ENCODE measurements at regions not wholly inside any gene's neighbourhood (a gene's known extent, or its start where the extent isn't known, plus 50 kb on each side); places are given as distances from the start of the nearest gene placed in this dataset.

DNA sequence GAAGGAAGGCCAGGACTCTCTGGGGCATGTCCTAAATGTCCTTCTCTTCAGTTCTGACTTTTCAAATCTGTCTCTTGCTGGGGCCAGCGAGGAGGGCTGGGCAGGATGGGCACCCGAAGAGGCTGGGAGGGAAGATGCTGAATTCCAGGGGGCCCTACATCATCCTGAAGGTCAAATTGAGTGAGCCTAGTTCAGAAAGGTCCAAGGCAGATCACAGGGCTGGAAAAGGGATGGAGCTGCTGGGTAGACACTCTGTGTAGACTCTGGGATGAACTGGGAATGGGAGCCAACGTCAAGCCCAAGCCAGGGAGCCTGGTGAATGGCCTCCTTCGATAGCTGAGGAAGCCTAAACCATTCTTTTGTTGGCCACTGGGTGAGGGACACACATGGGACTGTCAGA is 133.1 kb downstream of the MYCN start (continued):
- TF ChIP-seq, protein P1, sequence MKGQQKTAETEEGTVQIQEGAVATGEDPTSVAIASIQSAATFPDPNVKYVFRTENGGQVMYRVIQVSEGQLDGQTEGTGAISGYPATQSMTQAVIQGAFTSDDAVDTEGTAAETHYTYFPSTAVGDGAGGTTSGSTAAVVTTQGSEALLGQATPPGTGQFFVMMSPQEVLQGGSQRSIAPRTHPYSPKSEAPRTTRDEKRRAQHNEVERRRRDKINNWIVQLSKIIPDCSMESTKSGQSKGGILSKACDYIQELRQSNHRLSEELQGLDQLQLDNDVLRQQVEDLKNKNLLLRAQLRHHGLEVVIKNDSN (IDR thresholded peaks at IDR 0.05; ENCODE audit: borderline replicate concordance, low read depth), result no peak
- no peak for TF ChIP-seq RFX5 (IDR thresholded peaks at IDR 0.05; ENCODE audit: low read length)
- TF ChIP-seq, protein P2, sequence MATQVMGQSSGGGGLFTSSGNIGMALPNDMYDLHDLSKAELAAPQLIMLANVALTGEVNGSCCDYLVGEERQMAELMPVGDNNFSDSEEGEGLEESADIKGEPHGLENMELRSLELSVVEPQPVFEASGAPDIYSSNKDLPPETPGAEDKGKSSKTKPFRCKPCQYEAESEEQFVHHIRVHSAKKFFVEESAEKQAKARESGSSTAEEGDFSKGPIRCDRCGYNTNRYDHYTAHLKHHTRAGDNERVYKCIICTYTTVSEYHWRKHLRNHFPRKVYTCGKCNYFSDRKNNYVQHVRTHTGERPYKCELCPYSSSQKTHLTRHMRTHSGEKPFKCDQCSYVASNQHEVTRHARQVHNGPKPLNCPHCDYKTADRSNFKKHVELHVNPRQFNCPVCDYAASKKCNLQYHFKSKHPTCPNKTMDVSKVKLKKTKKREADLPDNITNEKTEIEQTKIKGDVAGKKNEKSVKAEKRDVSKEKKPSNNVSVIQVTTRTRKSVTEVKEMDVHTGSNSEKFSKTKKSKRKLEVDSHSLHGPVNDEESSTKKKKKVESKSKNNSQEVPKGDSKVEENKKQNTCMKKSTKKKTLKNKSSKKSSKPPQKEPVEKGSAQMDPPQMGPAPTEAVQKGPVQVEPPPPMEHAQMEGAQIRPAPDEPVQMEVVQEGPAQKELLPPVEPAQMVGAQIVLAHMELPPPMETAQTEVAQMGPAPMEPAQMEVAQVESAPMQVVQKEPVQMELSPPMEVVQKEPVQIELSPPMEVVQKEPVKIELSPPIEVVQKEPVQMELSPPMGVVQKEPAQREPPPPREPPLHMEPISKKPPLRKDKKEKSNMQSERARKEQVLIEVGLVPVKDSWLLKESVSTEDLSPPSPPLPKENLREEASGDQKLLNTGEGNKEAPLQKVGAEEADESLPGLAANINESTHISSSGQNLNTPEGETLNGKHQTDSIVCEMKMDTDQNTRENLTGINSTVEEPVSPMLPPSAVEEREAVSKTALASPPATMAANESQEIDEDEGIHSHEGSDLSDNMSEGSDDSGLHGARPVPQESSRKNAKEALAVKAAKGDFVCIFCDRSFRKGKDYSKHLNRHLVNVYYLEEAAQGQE (IDR thresholded peaks at IDR 0.05; ENCODE audit: low read depth, low read length), result no peak
- TF ChIP-seq FOXJ3 (CRISPR knock-in tag; IDR thresholded peaks at IDR 0.05), result no peak
- TF ChIP-seq RCOR1 (IDR thresholded peaks at IDR 0.05; ENCODE audit: low read length), result no peak

DNA sequence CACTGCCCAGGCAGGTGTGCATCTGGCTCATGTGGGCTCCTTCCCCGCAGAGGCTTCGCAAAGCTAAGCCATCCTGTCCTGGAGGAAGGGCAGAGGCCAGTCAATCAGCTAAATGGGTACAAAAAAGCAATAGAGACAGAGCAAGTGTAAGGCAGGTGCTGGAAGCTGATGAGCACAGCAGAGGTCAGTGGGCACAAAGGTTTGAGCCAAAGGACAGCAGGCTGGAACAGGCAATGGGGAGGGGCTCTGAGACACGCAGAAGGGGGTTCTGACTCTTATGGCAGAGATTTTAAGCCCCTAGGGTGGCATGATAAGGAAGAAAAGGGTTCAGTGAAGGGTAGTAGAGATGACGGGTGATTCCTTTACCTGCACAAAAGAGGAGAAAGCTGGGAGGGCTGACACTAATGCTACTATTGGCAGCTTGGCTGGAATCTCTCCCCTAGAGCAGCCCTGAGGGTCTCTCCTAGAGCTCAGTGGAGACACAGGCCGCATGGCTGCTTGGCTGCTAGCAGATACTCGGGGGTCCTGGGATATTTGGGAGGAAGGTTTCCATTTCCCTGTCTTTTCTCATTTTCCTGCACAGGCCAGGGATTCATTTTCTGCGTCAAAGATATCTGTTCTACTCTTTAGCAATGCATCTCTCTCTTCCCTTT is 132.4 kb downstream of the MYCN start:
- Histone ChIP-seq H3F3A (replicated peaks; ENCODE audit: insufficient read depth) (no peaks in the 10 kb centered on the region), H3K9ac (no peak overlapping the region), H3K4me3 (ENCODE audit: low read depth in 2 of 2, low read length in 1 of 2) (no peak overlapping the region), H3K27ac (ENCODE audit: low read depth in 2 of 2, low read length in 1 of 2) (no peak overlapping the region), H3K79me2 (ENCODE audit: insufficient read depth) (no peaks in the 10 kb centered on the region), H3K4me1 (ENCODE audit: control insufficient read depth in 1 of 2, insufficient read depth in 2 of 2, low read depth in 1 of 2, low read length in 1 of 2) (peaks cover 0 to 17% of the 10 kb centered on the region in 2 experiments; a peak in 1 of 4 replicates), H3K36me3 (replicated peaks in 1 of 2; ENCODE audit: control insufficient read depth in 1 of 2, insufficient read depth in 2 of 2, low read length in 1 of 2) (no peaks in the 10 kb centered on the region), H3K9me3 (no peaks in the 10 kb centered on the region), H2AFZ (ENCODE audit: low read depth) (no peak overlapping the region), H3K9me2 (no peaks in the 10 kb centered on the region), H4K20me1 (ENCODE audit: insufficient read depth) (no peaks in the 10 kb centered on the region), H3K27me3 (ENCODE audit: insufficient read depth) (no peaks in the 10 kb centered on the region), H3K4me2 (no peak overlapping the region)
- ChIA-PET CTCF (interaction anchor here (0.6 to 1.0 kb wide), 4 partner anchors 133 to 444 kb away, joined by 3 to 4 read pairs (median 3); no protein-coding TSS in a partner anchor), POLR2A (no interaction called here)
- TF ChIP-seq TAF1 (IDR thresholded peaks at IDR 0.05; ENCODE audit: borderline replicate concordance, low read depth, low read length) (no peak), RAD21 (IDR thresholded peaks at IDR 0.05; ENCODE audit: low read length) (peak; percentile 41)
- DNase-seq, result no peak
- 27% methylated on average over 7 of the region's 7 CpGs for WGBS (ENCODE audit: low lambda C conversion rate)

DNA sequence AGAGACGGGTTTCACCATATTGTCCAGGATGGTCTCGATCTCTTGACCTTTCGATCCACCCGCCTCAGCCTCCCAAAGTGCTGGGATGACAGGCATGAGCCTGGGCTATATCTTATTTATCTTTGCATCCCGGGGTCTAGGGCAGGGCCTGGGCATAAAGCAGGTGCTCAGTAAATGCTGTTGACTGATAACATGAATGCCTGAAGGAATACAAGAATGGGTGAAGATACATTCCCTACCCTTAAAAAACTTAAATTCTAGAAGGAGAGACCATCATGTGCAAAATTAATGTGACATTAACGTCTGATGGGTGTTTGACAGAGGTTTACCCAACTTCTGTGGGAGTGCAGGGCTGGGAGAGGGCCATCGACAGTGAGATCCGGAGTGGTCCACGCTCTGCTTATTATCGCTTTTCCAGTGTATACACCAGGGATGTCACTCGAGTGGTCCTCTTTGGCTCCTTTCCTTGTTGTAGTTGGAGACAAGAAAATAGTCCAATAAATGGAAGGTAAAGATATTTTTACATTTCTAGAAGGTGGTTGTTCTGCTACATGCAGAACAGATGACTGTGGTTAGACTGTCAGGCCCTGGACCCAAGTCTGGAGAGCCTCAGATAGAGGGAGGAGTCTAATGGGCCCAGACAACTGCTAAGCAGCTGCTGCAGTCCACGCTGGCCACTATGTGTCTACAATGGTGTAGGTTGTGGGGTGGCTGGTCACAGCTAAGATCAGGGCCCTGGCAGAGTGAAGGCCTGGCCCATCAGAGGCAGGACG is 131.7 kb downstream of the MYCN start:
- H3K4me1 ChIP-seq (ENCODE audit: control insufficient read depth in 1 of 2, insufficient read depth in 2 of 2, low read depth in 1 of 2, low read length in 1 of 2), result peaks cover 0 to 13% of the 10 kb centered on the region in 2 experiments; a peak in 1 of 4 replicates
- no peaks in the 10 kb centered on the region for H3K9me2 ChIP-seq
- H3K4me3 ChIP-seq (ENCODE audit: low read depth in 2 of 2, low read length in 1 of 2), result no peak overlapping the region
- no peak overlapping the region for H3K27ac ChIP-seq (ENCODE audit: low read depth in 2 of 2, low read length in 1 of 2)
- no peaks in the 10 kb centered on the region for H4K20me1 ChIP-seq (ENCODE audit: insufficient read depth)
- no peaks in the 10 kb centered on the region for H3K9me3 ChIP-seq
- H3K79me2 ChIP-seq (ENCODE audit: insufficient read depth), result no peaks in the 10 kb centered on the region
- H3F3A ChIP-seq (replicated peaks; ENCODE audit: insufficient read depth), result no peaks in the 10 kb centered on the region
- no peak overlapping the region for H3K4me2 ChIP-seq
- POLR2A ChIA-PET, result no interaction called here
- no peak for DNase-seq
- no peak overlapping the region for H3K9ac ChIP-seq
- CTCF ChIA-PET, result interaction anchor here (0.7 to 1.0 kb wide), 2 partner anchors 132 to 245 kb away, joined by 3 read pairs; no protein-coding TSS in a partner anchor
- H3K27me3 ChIP-seq (ENCODE audit: insufficient read depth), result no peaks in the 10 kb centered on the region
- H3K36me3 ChIP-seq (replicated peaks in 1 of 2; ENCODE audit: control insufficient read depth in 1 of 2, insufficient read depth in 2 of 2, low read length in 1 of 2), result no peaks in the 10 kb centered on the region
- 43% methylated on average over 13 of the region's 13 CpGs for WGBS (ENCODE audit: low lambda C conversion rate)
- no peak overlapping the region for H2AFZ ChIP-seq (ENCODE audit: low read depth)
- TF ChIP-seq, protein P1 (IDR thresholded peaks at IDR 0.05; ENCODE audit: borderline replicate concordance, low read depth), result no peak
- TF ChIP-seq GABPA (IDR thresholded peaks at IDR 0.05; ENCODE audit: low read depth) (no peak), MXI1 (IDR thresholded peaks at IDR 0.05; ENCODE audit: low read depth, low read length) (no peak), SMC3 (IDR thresholded peaks at IDR 0.05; ENCODE audit: low read depth, low read length) (no peak), YY1 (IDR thresholded peaks at IDR 0.05; ENCODE audit: low read depth) (no peak), GATA2 (CRISPR knock-in tag; IDR thresholded peaks at IDR 0.05) (no peak), EZH2phosphoT487 (IDR thresholded peaks at IDR 0.05; ENCODE audit: borderline replicate concordance, low read depth) (no peak), NRF1 (IDR thresholded peaks at IDR 0.05; ENCODE audit: low read depth, low read length) (no peak), MEF2A (IDR thresholded peaks at IDR 0.05; ENCODE audit: borderline replicate concordance, low read depth) (no peak), JUND (IDR thresholded peaks at IDR 0.05) (no peak), RFX5 (IDR thresholded peaks at IDR 0.05; ENCODE audit: low read length) (no peak), SIN3A (IDR thresholded peaks at IDR 0.05; ENCODE audit: borderline replicate concordance, low read depth, low read length) (no peak)
- TF ChIP-seq, protein P3, sequence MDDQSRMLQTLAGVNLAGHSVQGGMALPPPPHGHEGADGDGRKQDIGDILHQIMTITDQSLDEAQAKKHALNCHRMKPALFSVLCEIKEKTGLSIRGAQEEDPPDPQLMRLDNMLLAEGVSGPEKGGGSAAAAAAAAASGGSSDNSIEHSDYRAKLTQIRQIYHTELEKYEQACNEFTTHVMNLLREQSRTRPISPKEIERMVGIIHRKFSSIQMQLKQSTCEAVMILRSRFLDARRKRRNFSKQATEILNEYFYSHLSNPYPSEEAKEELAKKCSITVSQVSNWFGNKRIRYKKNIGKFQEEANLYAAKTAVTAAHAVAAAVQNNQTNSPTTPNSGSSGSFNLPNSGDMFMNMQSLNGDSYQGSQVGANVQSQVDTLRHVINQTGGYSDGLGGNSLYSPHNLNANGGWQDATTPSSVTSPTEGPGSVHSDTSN (IDR thresholded peaks at IDR 0.05), result no peak
